Ectodermal cell (in vitro differentiated cells): ENCODE measurements at regions not wholly inside any gene's neighbourhood (a gene's known extent, or its start where the extent isn't known, plus 50 kb on each side); places are given as distances from the start of the nearest gene placed in this dataset.

Source experiments
- H3K27ac ChIP-seq: 2 replicates; pipeline ENCODE4 v1.7.0; 2013; ENCODE audit warnings: mild to moderate bottlenecking, low read depth, low read length; ENCODE audit not compliant: insufficient read depth, poor library complexity, severe bottlenecking
- H3K27me3 ChIP-seq: 2 replicates; pipeline ENCODE4 v1.7.0; 2013; ENCODE audit warnings: mild to moderate bottlenecking, low read length; ENCODE audit not compliant: insufficient read depth, control insufficient read depth, poor library complexity, severe bottlenecking
- H3K36me3 ChIP-seq: one replicate; pipeline ENCODE4 v1.7.0; 2013; ENCODE audit warnings: low read length; ENCODE audit not compliant: control insufficient read depth, insufficient read depth
- H3K4me1 ChIP-seq: one replicate; pipeline ENCODE4 v1.7.0; 2013; ENCODE audit warnings: low read length; ENCODE audit not compliant: control insufficient read depth, insufficient read depth
- H3K4me3 ChIP-seq: 2 replicates; pipeline ENCODE4 v1.7.0; 2013; ENCODE audit warnings: low read depth, low read length, control low read depth; ENCODE audit not compliant: insufficient read depth
- H3K9me3 ChIP-seq: 2 replicates; pipeline ENCODE4 v1.7.0; 2013; ENCODE audit warnings: mild to moderate bottlenecking, low read length, moderate library complexity; ENCODE audit not compliant: control insufficient read depth
- WGBS, 2 experiments: methylation state at CpG; one replicate each; pipeline ENCODE4 v1.1.7; 2013; ENCODE audit warnings: missing lambda C conversion rate in 2 of 2; 5-methylcytosine and 5-hydroxymethylcytosine counted together

GRCh38 chr14:71692496-71692895 is 239.7 kb upstream of the RGS6 start:
- 91% methylated on average over 4 of the region's 4 CpGs for WGBS, 2 experiments

DNA sequence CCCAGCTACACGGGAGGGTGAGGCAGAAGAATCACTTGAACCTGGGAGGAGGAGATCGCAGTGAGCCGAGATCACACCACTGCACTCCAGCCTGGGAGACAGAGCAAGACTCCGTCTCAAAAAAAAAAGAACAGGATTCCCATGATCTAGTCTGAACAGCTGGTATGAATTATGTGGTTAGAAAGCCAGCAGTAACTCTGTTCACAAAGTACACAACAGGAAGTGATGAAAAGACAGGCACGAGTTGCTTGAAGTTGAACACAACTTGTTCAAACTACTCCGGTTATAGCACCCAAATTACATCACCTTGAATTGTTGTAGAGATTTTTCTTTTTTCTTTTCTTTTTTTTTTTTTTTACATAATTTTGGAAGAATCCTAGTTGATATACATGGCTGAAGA is 238.8 kb upstream of the RGS6 start:
- no peak overlapping the region for H3K4me3 ChIP-seq
- no peaks in the 10 kb centered on the region for H3K27me3 ChIP-seq
- H3K27ac ChIP-seq = no peak overlapping the region
- H3K9me3 ChIP-seq = no peaks in the 10 kb centered on the region
- H3K4me1 ChIP-seq = no peaks in the 10 kb centered on the region
- H3K36me3 ChIP-seq = no peaks in the 10 kb centered on the region
- WGBS, 2 experiments = 93 to 94% methylated on average over 5 to 6 of the region's 6 CpGs

More at GRCh38 chr14:71692496-71692895, 239.7 kb upstream of the RGS6 start:
- Histone ChIP-seq H3K36me3 (no peaks in the 10 kb centered on the region), H3K9me3 (no peaks in the 10 kb centered on the region), H3K27ac (no peak overlapping the region), H3K4me3 (no peak overlapping the region), H3K27me3 (no peaks in the 10 kb centered on the region), H3K4me1 (no peaks in the 10 kb centered on the region)

DNA sequence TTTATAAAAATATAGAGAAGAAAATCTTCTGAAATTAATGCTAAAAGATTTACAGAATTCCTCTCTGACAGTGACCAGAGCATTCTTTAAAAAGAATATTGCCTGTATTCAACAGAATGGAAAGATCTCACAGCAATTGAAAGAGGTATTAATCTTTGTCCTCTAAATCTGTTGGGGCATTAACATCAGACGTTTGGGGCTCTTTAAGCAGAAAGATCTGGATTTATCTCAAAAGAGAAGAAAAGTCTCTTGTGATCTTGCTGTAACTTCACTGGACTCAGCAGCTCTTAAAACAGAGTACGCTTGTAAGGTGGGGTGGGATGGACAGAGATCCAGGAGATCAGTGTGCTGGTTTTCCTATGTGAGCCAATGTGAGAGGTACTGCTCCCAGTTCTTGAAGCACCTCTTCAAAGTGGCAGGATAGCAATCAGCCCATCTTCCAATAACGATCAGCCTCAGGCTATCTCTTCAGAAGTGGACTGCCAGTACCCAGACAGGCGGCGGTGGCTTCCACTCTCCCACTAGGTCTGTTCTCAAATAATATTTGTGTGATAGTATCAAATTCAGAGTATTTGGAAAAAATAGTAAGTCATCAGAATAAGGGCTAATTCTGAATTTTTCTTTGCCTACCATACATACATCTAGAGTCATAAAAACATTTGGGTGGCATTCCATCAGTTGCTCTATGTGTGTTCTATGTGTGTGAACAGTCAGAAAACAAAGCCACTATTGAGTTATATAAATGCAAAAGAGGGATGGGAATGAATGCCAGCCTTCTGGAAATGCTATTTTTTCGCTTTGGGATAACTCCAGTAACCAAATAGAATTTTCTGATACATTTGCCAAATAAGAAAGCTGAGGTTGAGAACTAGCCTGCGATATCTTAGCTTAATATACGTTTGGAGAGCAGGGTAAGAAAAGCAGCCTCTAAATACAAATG is 237.4 kb upstream of the RGS6 start:
- no peak overlapping the region for H3K4me3 ChIP-seq
- H3K27me3 ChIP-seq = no peaks in the 10 kb centered on the region
- no peaks in the 10 kb centered on the region for H3K4me1 ChIP-seq
- no peaks in the 10 kb centered on the region for H3K9me3 ChIP-seq
- no peaks in the 10 kb centered on the region for H3K36me3 ChIP-seq
- no peak overlapping the region for H3K27ac ChIP-seq
- 93 to 96% methylated on average over 8 of the region's 8 CpGs for WGBS, 2 experiments

DNA sequence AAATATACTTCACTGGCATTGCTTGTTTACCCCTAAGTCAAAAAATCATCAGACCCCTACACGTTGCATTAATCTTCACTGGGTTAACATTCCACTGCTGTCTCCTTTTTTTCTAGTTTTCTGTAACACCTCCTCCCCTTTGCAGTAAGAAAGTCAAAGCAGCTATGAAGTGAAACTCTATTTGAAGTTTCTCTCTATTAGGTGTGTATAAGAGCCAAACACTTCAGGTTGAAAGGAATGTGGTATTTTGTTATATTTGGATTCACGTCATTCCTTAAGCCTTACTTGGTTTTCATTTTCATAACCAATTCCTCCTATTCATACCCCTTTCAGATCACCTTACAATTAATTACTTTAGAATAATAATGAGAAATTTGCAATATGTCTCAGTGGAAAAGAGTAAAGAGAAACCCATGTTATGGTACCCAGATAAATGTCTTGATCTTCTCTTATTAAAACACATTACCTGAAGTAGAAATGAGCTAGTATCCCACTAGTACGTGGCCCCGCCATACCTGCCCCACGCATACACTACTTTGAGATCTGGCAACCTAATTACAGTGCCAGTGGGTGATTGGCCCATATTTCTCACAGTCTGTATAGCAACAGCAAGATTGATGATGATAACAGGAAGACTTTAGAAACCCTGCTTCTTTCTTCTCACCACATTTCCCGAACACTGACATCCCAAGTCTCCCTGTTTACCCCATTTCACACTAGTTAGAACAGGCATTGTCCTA is 236.4 kb upstream of the RGS6 start:
- WGBS, 2 experiments = 94 to 97% methylated on average over 5 of the region's 6 CpGs
- Histone ChIP-seq H3K4me1 (no peaks in the 10 kb centered on the region), H3K36me3 (no peaks in the 10 kb centered on the region), H3K27me3 (no peaks in the 10 kb centered on the region), H3K9me3 (no peaks in the 10 kb centered on the region), H3K4me3 (no peak overlapping the region), H3K27ac (no peak overlapping the region)

DNA sequence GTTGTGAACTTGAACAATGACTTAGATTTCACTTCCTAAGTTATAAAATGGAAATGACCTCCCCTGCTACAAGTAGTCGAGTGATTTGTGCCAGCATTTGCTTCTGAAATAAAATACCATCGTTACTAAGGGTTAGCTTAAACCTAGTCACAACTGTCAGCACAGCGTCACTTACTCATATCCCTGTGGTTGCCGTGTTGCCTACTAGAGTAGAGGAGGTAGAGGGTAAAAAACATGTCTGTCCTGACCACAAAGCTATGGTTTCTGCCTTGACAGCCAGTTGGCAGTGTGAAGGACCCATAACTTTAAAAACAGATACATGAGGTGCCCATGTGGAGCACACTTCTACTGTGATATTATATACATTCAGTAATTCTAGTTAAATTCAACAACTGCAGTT is 234.2 kb upstream of the RGS6 start:
- Histone ChIP-seq H3K27ac (no peak overlapping the region), H3K4me3 (no peak overlapping the region), H3K36me3 (no peaks in the 10 kb centered on the region), H3K9me3 (no peaks in the 10 kb centered on the region), H3K27me3 (no peaks in the 10 kb centered on the region), H3K4me1 (no peaks in the 10 kb centered on the region)
- 90 to 96% methylated on average over 4 of the region's 4 CpGs for WGBS, 2 experiments

GRCh38 chr14:71698673-71699072 is 233.6 kb upstream of the RGS6 start:
- Histone ChIP-seq H3K4me3 (no peak overlapping the region), H3K4me1 (peaks cover 5% of the 10 kb centered on the region), H3K9me3 (no peaks in the 10 kb centered on the region), H3K27me3 (no peaks in the 10 kb centered on the region), H3K27ac (no peak overlapping the region), H3K36me3 (no peaks in the 10 kb centered on the region)
- 93 to 97% methylated on average over 4 of the region's 4 CpGs for WGBS, 2 experiments

DNA sequence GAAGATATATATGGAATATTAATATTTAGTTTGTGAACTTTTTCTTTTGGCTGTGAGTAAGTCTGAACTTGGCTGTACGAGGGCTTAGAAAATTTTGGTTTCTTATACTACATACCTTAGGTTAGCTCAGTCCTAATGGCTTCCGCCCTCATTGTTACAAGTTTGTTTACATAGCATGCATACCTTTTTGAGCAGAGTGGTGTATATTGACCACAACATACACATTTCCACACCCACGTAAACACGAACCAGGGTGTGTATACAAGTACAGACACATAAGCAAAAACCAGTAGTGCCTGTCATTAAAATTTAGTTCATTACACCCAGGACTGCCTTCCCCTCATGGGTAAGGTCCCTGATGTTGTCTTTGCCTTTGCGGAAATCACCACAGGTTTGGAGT is 230.2 kb upstream of the RGS6 start:
- Histone ChIP-seq H3K36me3 (no peaks in the 10 kb centered on the region), H3K9me3 (no peaks in the 10 kb centered on the region), H3K4me1 (peaks cover 5% of the 10 kb centered on the region), H3K27ac (no peak overlapping the region), H3K27me3 (no peaks in the 10 kb centered on the region), H3K4me3 (no peak overlapping the region)
- 96 to 97% methylated on average over 4 to 5 of the region's 5 CpGs for WGBS, 2 experiments

GRCh38 chr14:71702786-71703185 is 229.4 kb upstream of the RGS6 start:
- no peaks in the 10 kb centered on the region for H3K9me3 ChIP-seq
- no peaks in the 10 kb centered on the region for H3K36me3 ChIP-seq
- no peak overlapping the region for H3K27ac ChIP-seq
- peaks cover 5% of the 10 kb centered on the region for H3K4me1 ChIP-seq
- H3K4me3 ChIP-seq = no peak overlapping the region
- 91% methylated on average over 2 of the region's 2 CpGs; no CpG with 5 or more reads in 1 of the 2 experiments for WGBS, 2 experiments
- no peaks in the 10 kb centered on the region for H3K27me3 ChIP-seq

DNA sequence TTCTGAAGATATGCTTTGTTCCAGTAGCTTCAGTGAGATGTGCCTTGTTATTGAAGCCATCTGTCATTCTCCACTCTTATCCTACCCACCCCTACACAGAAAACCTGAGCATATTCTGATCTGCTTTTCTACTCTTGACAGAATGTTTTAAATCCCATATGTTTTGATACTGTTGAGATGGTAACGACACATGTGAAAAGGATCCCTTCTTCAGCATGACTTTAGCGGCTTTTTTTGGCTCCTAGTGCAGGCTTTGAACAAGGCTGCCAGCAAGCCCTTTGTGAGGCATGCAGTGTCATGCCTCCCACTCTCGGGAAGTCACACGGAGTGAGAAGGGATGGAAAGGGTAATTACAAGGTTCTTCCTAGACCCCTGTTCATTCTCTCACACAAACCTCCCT is 228.8 kb upstream of the RGS6 start:
- 80 to 82% methylated on average over 4 of the region's 4 CpGs for WGBS, 2 experiments
- Histone ChIP-seq H3K9me3 (no peaks in the 10 kb centered on the region), H3K4me1 (peaks cover 5% of the 10 kb centered on the region), H3K27me3 (no peaks in the 10 kb centered on the region), H3K4me3 (no peak overlapping the region), H3K36me3 (no peaks in the 10 kb centered on the region), H3K27ac (peak overlapping the region; percentile 16)

- Histone ChIP-seq H3K27me3 (no peaks in the 10 kb centered on the region), H3K4me3 (no peak overlapping the region), H3K9me3 (no peaks in the 10 kb centered on the region), H3K27ac (no peak overlapping the region), H3K36me3 (peaks cover 2% of the 10 kb centered on the region), H3K4me1 (peaks cover 5% of the 10 kb centered on the region)
- WGBS, 2 experiments = 89 to 100% methylated on average over 1 of the region's 1 CpG
These were observed 228.0 kb upstream of the RGS6 start for GRCh38 chr14:71704210-71704609.
